ENCODE measurements at regions not wholly inside any gene's neighbourhood (a gene's known extent, or its start where the extent isn't known, plus 50 kb on each side); places are given as distances from the start of the nearest gene placed in this dataset.

DNA sequence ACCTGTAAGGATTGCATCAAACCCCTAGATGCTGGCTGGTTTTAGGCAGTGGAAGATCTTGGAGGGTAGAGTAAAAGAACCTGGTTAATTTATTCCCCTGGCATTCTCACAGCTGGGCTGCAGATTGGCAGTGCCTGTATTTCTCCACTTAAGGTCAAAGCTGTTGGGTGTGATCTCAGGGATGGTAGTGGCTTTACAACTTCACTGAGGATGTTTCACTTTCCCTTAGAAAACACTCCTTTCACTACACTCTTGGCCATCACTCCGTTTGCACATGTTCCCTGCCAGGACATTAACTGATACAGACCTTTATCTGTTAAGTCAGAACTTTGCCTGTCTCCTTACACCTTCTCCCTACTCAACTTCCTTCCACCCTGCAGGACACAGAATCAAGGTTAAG, 779.1 kb upstream of the SEMA6D start:
- no peak for TF ChIP-seq POLR2A (IDR thresholded peaks at IDR 0.05)
- TF ChIP-seq, protein P1, sequence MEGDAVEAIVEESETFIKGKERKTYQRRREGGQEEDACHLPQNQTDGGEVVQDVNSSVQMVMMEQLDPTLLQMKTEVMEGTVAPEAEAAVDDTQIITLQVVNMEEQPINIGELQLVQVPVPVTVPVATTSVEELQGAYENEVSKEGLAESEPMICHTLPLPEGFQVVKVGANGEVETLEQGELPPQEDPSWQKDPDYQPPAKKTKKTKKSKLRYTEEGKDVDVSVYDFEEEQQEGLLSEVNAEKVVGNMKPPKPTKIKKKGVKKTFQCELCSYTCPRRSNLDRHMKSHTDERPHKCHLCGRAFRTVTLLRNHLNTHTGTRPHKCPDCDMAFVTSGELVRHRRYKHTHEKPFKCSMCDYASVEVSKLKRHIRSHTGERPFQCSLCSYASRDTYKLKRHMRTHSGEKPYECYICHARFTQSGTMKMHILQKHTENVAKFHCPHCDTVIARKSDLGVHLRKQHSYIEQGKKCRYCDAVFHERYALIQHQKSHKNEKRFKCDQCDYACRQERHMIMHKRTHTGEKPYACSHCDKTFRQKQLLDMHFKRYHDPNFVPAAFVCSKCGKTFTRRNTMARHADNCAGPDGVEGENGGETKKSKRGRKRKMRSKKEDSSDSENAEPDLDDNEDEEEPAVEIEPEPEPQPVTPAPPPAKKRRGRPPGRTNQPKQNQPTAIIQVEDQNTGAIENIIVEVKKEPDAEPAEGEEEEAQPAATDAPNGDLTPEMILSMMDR (IDR thresholded peaks at IDR 0.05) = no peak

Data from body of pancreas (tissue), 4 donors.